DOHH2 (cell line): ENCODE measurements at regions not wholly inside any gene's neighbourhood (a gene's known extent, or its start where the extent isn't known, plus 50 kb on each side); places are given as distances from the start of the nearest gene placed in this dataset.

Source experiments
- CTCF ChIP-seq: fragments of 200-600 bp; sonication (generic); IDR thresholded peaks from one replicate; pipeline ENCODE4 v1.5.1; 2014; ENCODE audit warnings: antibody characterized with exemption, mild to moderate bottlenecking, low read depth, low read length; ENCODE audit not compliant: poor library complexity, severe bottlenecking
- EZH2phosphoT487 ChIP-seq: fragments of 200-600 bp; sonication (generic); IDR thresholded peaks from 2 replicates; pipeline ENCODE4 v1.6.1; 2017; ENCODE audit warnings: borderline replicate concordance, mild to moderate bottlenecking, antibody characterized with exemption, low read length, moderate library complexity, mixed read lengths

- no peak for TF ChIP-seq CTCF
- TF ChIP-seq EZH2phosphoT487 = no peak
Observed at GRCh38 chr2:242057379-242058040, 188.0 kb downstream of the RTP5 start.
